Fibroblast of lung (primary cell): ENCODE measurements at regions not wholly inside any gene's neighbourhood (a gene's known extent, or its start where the extent isn't known, plus 50 kb on each side); places are given as distances from the start of the nearest gene placed in this dataset.

Experiments
- EZH2 ChIP-seq: IDR thresholded peaks from 2 replicates; pipeline ENCODE4 v1.5.1; 2012; ENCODE audit warnings: low read length, control low read depth, mild to moderate bottlenecking; ENCODE audit errors: missing control alignments
- TF ChIP-seq, protein P1 (sequence below), 2 donors: IDR thresholded peaks in 1 of 2; conservative IDR thresholded peaks in 1 of 2; 1 replicate in 1 of 2; 2 replicates in 1 of 2; pipeline ENCODE4 v1.5.1; 2011 to 2012; ENCODE audit warnings: low read length in 2 of 2, control low read depth in 1 of 2, inconsistent platforms in 1 of 2, low read depth in 1 of 2, mild to moderate bottlenecking in 1 of 2

DNA sequence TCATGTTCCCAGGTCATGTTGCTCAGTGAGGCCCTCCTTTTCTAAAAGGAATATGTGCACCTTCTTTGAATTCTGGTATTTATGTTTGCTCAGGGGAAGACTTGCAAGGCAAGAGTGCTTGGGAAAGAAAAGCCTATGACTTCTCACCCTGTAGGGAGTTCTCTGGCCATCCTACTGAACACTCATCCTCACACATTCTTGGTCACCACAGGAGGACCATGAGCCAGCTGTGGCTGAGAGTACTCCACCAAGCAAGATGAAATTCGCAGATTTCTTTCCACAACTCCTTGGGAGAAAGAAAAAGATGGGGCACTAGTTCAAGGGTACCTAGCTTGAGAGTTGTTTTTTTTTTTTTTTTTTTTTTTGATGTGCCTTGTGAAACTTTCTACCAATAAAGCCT lies 179.6 kb downstream of the FZD1 start:
- TF ChIP-seq, protein P1, sequence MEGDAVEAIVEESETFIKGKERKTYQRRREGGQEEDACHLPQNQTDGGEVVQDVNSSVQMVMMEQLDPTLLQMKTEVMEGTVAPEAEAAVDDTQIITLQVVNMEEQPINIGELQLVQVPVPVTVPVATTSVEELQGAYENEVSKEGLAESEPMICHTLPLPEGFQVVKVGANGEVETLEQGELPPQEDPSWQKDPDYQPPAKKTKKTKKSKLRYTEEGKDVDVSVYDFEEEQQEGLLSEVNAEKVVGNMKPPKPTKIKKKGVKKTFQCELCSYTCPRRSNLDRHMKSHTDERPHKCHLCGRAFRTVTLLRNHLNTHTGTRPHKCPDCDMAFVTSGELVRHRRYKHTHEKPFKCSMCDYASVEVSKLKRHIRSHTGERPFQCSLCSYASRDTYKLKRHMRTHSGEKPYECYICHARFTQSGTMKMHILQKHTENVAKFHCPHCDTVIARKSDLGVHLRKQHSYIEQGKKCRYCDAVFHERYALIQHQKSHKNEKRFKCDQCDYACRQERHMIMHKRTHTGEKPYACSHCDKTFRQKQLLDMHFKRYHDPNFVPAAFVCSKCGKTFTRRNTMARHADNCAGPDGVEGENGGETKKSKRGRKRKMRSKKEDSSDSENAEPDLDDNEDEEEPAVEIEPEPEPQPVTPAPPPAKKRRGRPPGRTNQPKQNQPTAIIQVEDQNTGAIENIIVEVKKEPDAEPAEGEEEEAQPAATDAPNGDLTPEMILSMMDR (conservative IDR thresholded peaks at IDR 0.05 in 1 of 2, IDR thresholded peaks at IDR 0.05 in 1 of 2; ENCODE audit: low read depth in 1 of 2, low read length in 2 of 2): no peak
- no peak for TF ChIP-seq EZH2
